PC-9 (cell line): ENCODE measurements at regions not wholly inside any gene's neighbourhood (a gene's known extent, or its start where the extent isn't known, plus 50 kb on each side); places are given as distances from the start of the nearest gene placed in this dataset.

Experiments
- CTCF ChIP-seq: fragments of 200-600 bp; sonication (generic); conservative IDR thresholded peaks from 2 replicates; pipeline ENCODE4 v1.6.1; 2017; ENCODE audit warnings: mixed run types, antibody characterized with exemption, mild to moderate bottlenecking, moderate library complexity
- EZH2 ChIP-seq: fragments of 200-600 bp; sonication (generic); IDR thresholded peaks from 2 replicates; pipeline ENCODE4 v1.8.0; 2017; ENCODE audit warnings: antibody characterized with exemption, low read depth

GRCh38 chr4:63308697-63309096, 1100.6 kb downstream of the TECRL start:
- TF ChIP-seq CTCF (no peak), EZH2 (no peak)
